NCI-H1436 (cell line): ENCODE measurements at regions not wholly inside any gene's neighbourhood (a gene's known extent, or its start where the extent isn't known, plus 50 kb on each side); places are given as distances from the start of the nearest gene placed in this dataset.
"Not testable (repeated sequence)": the region's sequence is repeated elsewhere in the genome, so short reads cannot be mapped to it uniquely, and the experiment has no call there.

Experiments used
- DNase-seq: peaks from one replicate; lab custom pipeline; 2025; lab: John Stamatoyannopoulos, UW

DNA sequence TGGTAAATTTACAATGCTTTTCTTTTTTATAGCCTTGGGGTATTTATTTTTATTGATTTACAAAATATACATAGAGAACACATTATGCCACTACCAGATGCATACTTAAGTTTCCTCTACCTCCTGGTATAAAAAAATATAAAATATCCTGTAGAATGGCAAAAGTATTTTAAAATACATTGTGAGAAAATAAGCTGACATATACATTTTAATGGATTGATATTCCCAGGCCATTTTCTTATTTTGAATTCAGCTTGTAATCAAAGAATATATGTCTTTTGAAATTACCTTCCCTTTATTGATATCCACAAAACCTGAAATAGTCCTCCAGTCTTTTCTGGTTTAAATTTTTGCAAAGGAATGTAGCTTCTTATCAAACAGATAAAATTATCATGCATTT, 923.9 kb downstream of the CDH18 start:
- DNase-seq: no peak

DNA sequence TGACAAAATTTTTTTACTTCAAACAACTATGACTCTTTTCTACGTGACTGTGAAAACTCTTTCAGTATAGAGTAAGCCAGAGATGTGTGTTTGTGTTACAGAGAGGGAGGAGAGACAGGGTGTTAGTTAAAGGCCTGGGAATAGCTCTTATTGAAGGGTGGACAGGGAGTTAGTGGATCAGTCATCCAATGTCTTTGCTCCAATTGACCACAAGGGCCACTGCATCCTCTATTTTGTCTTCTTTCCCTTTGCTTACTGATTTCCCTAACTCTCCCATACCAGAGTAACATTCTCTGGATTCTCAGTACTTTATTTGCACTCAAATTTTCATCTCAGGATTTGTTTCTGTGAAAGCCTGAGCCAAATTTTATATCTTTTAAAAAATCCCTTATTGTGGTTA, 920.3 kb downstream of the CDH18 start:
- DNase-seq: no peak

DNA sequence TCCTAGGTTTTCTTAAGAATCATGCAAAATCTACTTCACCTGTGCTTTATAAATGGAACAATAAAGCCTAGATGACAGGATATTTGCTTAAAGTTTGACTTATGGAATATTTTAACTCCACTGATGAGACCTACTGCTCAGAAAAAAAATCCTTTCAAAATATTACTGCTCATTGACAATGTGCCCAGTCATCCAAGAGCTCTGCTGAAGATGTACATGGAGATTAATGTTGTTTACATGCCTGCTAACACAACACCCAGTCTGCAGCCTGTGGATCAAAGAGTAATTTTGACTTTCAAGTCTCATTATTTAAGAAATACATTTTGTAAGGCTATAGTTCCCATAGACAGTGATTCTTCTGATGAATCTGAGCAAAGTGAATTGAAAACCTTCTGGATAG, 889.6 kb downstream of the CDH18 start:
- no peak for DNase-seq

DNA sequence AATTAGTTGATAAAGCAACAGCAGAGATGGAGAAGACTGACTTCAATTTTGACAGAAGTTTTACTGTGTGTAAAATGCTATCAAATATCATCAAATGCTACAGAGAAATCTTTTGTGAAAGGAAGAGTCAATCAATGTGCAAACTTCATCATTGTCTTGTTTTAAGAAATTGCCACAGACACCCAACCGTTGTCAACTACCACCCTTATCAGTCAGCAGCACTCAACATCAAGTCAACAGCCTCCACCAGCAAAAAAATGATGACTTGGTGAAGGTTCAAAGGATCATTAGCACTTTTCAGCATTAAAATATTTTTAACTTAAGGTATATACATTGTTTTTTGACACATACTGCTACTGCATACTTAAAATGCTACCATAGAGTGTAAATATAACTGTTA, 888.8 kb downstream of the CDH18 start:
- no peak for DNase-seq

DNA sequence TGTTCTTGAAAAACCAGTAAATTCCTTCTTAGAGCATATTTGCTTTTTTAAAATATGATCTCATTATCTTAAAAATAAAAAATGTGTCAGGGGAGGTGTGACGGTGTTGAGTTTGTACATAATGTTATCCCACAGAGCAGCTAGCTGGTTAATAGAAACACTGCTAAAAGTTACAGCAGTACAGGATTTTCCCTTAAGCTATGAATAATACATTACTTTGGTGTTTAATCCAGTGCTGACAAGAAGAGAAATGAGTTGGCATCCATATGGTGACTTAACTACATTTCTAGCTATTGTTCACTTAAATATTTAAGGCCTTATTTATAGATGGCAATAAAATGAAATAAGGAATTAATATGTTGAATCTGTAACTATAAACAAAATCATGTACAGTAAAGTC, 883.1 kb downstream of the CDH18 start:
- no peak for DNase-seq

DNA sequence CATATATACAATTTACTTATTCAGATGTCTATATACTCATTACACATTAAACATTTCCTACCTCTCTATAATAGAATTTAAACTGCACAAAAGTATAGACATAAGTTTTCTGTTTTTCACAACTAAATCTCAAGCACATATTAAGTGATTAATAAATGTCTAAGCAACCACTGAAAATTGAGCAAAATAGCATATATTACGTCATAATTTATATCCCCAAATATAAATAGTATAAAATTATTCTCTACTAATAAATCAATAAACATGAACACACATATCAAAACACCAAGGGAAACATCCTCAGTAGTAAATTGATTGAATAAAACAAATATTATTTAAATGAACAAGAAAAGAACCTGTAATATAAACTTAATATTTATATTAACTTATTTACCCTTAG, 865.1 kb downstream of the CDH18 start:
- no peak for DNase-seq

DNA sequence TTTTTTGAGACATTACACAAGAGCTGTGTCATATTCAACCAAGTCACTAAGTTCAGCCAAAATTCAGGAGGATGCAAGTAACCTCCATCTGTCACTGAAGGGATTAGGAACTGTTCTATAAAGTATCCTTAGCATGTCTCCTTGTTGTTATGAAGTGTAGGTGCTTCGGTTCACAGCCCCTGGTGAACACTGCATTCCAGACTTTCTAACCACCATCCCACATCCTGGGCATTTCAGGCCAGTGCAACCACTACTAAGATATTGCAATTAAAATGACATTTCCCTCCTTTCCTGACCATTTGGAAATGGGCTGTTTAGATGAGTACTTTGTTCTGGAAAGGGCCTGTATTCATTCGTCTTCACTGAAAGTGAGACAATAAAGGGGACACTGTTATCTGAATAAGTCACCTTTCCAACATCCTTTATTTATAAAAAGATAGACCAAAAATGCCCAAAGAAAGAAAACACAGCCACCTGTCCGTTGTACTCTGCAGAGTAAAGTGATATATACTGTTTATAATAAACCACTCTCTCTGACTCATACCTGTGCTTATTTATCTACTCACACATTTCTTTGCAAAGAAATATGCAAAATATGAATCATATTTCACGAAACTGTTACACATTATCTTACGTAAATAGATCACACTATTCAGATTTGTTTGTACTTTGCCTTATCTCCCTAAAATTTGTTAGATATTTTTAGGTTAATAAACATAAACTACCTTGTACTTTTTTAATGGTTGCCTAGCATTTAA, 861.9 kb downstream of the CDH18 start:
- DNase-seq: no peak

DNA sequence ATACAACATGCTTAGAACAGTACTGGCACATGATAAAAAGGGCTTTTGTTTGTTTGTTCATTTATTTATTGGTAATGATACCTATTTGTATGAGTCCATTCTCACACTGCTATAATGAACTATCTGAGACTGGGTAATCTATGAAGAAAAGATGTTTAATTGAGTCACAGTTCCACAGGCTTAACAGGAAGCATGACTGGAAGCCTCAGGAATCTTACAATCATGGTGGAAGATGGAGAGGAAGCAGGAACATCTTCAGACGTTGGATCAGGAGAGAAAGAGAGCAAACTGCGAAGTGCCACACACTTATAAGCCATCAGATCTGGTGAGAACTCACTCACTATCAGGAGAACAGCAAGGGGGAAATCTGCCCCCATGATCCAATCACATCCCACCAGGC, 847.7 kb downstream of the CDH18 start:
- no peak for DNase-seq

DNA sequence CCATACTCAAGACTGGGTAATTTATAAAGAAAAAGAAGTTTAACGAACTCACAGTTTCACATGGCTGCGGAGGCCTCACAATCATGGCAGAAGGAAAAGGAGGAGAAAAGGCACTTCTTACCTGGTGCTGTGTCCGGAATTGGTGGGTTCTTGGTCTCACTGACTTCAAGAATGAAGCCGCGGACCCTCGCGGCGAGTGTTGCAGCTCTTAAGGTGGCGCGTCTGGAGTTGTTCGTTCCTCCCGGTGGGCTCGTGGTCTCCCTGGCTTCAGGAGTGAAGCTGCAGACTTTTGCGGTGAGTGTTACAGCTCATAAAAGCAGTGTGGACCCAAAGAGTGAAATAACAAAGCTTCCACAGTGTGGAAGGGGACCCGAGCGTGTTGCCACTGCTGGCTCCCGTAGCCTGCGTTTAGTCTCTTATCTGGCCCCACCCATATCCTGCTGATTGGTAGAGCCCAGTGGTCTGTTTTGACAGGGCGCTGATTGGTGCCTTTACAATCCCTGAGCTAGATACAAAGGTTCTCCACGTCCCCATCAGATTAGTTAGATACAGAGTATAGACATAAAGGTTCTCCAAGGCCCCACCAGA, 846.0 kb downstream of the CDH18 start:
- not testable (repeated sequence) for DNase-seq

DNA sequence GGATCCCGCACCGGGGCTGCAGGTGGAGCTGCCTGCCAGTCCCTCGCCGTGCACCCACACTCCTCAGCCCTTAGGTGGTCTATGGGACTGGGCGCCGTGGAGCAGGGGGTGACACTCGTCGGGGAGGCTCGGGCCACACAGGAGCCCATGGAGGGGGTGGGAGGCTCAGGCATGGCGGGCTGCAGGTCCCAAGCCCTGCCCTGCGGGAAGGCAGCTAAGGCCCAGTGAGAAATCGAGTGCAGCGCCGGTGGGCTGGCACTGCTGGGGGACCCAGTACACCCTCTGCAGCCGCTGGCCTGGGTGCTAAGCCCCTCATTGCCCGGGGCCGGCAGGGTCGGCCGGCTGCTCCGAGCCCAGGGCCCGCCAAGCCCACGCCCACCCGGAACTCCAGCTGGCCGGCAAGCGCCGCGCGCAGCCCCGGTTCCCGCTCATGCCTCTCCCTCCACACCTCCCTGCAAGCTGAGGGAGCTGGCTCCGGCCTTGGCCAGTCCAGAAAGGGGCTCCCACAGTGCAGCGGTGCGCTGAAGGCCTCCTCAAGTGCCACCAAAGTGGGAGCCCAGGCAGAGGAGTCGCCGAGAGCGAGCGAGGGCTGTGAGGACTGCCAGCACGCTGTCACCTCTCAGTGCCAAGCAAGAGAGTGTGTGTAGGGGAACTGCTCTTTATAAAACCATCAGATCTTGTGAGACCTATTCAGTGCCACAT, 845.1 kb downstream of the CDH18 start:
- DNase-seq: not testable (repeated sequence)

DNA sequence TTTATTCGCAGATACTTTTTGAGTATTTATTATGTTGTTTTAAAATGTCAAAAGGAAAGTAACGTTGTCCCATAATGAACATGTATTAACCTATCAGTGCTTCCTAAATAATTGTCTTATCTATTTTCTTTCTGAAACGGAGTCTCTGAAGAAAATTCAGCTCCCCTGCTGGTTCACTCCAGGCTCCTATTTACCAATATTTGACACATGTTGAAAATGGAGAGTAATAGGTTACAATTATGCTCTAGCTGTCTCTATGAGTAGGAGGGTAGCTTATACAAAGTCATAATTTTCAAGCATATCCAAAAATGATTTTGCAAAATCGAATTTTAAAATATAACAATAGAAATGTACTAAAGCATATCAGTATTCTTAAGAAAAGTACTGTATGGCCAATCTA, 844.1 kb downstream of the CDH18 start:
- no peak for DNase-seq

DNA sequence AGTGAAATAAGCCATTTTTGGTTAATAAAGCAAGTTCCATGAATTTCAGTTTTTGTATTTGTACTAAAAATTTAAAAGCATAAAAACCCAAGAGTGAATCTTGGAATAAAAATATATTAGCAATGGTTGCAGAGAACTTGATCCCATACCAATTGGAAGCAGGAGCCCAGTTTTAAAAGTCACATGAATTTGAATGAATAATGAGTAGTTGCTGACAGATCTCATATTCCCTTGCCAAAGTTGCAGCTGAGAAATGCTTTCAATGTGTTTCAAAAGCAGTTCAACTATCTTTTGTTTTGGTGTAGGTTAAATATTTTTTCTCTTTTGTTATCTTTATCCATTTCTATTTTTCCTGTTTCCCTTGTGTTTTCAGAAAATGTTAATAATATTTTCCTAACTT, 818.6 kb downstream of the CDH18 start:
- DNase-seq: no peak

DNA sequence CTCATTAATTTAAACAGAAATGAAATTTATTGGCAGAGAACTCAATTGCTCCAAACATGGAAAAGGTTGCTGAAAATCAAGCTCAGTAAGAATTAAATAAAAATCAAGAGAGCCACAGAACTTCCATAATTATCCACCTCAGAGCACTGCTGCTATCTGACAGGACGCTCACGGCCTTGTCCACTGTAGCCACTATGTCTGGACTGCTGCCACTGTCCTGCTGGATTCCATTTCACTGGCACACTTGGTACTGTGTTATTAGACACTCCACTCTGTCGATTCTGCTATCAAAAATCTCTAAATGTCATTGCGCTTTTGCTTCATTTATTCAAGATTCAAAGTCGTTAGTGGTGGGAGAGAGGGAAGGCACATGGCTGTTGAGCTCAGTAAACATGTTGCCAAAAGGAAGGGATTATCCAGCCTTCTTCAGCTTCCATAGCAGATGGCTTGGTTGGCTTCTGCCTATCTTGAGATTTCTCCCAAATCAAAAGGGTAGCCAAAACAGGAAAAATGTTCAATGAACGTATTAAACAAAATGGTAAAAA, 815.0 kb downstream of the CDH18 start:
- DNase-seq: no peak

DNA sequence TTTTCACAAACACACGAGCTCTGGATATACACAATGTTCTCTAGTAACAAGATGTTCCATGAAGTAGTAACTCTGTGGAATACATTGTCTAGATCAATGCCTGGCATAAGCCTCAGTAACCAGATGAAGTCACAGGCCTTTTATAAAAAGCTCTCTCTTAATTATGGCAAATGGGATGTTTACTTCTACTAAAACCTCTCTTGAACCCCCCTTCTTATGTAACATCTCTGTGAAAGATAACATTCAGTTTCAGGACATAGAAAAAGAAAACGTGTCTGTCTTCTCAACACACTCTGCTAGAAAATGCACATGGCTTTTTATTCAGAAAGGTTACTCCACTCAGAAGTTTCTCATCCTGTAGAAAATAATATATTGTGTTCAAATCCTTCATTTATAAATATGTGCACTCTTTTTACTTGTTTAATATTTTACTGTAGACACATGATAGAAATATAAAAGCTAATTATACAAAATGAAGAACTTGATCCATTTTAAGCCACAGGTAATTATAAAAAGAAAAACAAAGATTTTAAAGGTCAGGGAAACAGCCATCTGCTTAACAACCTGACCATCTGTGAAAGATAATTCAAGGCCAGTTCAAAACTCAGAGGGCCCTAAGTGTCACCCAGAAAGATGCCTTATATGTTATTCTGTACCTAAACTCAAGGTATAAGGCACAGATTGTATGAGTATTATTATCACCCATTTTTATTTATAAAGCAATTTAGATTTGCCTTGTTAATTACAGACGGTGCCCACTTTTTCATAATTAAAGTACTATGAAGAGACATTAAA, 812.0 kb downstream of the CDH18 start:
- no peak for DNase-seq

DNA sequence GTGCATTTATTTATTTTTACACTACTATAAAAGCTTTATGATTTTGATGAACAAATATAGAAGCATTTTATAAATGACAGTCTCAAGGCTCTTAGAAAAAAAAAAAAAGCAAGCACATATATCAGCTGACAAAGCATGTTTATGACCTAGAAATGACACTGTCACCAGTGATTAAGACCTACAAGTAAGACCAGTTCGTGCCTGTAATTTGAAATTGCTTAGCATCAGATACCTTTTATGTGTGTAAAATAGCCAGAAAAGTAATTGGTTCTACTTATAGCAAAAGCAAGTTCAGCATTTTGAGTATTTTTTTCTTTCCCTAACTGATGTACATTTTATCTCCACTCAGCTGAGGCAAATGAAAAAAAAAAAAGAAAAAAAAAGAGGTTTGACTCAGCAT, 808.4 kb downstream of the CDH18 start:
- no peak for DNase-seq

DNA sequence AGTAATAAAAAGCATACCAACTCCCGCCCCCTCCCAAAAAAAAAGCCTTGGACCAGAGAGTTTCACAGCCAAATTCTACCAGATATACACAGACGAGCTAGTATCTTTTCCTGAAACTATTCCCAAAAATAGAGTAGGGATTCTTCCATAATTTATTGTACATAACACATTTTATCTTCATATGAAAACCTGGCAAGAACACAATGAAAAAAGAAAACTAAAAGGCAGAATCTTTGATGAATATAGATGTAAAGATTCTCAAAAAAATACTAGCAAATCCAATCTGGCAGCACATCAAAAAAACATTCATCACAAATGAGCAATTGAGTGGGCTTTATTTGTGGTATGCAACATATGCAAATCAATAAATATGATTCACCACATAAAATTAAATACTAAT, 798.8 kb downstream of the CDH18 start:
- DNase-seq: no peak

DNA sequence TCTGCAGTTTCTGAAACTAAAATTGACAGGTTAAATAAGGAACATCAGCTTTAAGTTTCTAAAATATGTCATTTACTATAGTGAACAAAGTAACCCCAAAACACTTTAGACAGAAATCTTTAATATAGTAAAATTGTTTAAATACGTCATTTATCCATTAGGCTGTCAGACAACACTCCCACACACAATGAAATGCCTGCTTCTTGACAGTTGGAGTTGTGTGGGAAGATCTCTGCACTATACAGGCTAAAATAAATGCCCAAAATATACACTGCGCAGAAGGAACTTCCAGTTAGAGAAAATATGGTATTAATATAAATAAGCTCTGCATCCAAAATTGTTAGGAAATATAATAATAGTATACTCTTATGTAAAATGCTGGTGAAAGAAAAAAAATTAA, 794.4 kb downstream of the CDH18 start:
- DNase-seq: no peak

DNA sequence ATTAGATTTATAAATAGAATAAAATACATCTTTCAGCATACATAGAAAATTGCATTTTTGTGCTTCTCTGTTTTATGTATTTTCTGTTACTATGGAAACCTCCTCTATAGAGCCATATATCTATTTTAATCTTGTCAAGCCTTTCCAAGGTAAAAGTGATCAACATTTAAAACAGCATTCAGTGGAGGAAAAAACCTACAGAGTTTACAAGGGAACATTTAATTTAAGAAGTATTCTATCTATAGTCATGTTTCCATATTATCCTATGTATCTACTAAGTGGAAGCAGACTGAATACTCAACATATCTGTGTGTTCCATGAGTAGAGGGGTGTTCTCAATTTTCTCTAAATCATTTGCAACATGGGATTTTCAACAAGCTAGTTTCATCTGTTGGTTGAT, 791.4 kb downstream of the CDH18 start:
- no peak for DNase-seq

DNA sequence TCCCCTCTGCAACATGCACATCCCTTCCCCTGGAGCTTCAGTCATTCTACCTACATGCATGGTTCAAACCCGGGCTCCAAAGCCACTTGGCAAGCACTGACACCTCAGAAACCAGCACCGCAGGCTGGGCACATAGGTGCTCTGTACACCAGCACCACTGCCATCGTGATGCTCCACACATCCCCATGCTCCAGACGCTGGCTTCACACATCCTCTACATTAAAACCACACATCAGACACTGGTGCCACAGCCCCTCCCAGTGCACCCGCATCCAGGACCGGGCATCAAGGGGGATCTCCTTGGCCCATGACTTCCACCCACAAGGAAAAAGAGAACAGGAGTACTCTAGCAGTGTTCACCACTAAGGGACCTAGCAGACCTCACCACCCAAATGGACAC, 787.7 kb downstream of the CDH18 start:
- no peak for DNase-seq

DNA sequence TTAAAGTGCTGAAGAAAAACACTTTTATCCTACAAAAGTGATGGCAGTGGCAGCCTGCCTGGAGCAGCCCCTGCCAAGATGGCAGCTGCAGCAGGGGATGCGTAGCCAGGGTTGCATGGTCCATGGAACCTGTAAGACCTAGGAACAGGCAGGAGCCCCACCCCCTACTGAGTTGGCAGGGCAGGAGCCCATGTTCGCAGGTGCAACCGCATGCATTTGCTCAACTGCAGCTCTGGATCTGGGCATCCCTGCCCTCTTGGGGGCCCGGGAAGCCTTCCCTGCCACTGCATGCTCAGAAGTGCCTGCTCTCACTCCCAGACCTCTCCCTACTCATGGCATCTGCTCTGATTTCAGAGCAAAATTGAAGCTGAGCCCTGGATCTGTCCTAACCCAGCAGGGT, 779.6 kb downstream of the CDH18 start:
- DNase-seq: no peak

DNA sequence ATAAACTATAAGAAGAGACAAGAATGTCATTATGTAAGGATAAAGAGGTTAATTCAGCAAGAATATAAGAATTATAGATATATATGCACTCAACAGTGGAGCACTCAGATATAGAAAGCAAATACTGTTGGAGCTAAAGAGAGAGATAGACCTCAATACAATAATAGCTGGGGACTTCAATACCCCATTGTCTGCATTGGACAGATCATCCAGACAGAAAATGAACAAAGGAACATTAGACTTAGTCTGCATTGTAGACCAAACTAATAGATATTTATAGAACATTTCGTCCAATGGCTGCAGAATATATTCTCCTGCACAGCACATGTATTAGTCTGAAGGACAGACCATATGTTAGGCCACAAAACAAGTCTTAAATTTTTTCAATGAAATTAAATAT, 777.1 kb downstream of the CDH18 start:
- DNase-seq: no peak

DNA sequence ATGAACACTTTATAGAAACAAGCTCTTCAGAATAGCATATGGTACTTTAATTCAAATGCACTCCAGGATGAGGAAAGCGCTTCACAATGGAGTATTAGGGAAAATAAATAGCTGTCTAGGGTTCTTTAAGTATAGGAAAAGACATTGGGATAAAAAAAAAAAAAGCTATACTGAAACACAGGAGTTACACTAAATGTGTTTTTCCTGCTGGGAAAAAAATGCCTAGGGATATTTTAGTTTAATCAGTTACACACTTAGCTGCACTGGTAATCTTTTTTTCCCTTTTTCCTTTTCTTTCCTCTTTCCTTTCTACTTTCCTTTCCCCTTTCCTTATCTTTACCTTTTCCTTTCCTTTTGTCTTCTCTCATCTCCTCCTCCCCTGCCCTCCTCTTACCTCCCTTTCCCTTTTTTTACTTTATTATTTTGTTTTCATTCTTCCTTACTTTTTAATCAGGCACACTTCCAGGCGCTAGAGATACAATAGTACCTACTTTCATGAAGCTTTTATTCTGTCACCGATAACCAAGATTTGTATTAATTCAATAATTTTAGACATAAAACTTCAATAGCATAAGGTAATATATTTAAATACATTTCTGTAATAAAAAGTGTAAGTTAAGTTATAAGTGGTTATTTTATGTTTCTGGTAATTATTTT, 758.7 kb downstream of the CDH18 start:
- no peak for DNase-seq
